GM12874 (cell line): ENCODE measurements at regions not wholly inside any gene's neighbourhood (a gene's known extent, or its start where the extent isn't known, plus 50 kb on each side); places are given as distances from the start of the nearest gene placed in this dataset.

ENCODE experiments used
- TF ChIP-seq, protein P1 (sequence below): IDR thresholded peaks from 2 replicates; pipeline ENCODE4 v1.5.1; 2011; ENCODE audit warnings: low read depth, mild to moderate bottlenecking, control low read depth, low read length, moderate library complexity; ENCODE audit not compliant: insufficient read depth

DNA sequence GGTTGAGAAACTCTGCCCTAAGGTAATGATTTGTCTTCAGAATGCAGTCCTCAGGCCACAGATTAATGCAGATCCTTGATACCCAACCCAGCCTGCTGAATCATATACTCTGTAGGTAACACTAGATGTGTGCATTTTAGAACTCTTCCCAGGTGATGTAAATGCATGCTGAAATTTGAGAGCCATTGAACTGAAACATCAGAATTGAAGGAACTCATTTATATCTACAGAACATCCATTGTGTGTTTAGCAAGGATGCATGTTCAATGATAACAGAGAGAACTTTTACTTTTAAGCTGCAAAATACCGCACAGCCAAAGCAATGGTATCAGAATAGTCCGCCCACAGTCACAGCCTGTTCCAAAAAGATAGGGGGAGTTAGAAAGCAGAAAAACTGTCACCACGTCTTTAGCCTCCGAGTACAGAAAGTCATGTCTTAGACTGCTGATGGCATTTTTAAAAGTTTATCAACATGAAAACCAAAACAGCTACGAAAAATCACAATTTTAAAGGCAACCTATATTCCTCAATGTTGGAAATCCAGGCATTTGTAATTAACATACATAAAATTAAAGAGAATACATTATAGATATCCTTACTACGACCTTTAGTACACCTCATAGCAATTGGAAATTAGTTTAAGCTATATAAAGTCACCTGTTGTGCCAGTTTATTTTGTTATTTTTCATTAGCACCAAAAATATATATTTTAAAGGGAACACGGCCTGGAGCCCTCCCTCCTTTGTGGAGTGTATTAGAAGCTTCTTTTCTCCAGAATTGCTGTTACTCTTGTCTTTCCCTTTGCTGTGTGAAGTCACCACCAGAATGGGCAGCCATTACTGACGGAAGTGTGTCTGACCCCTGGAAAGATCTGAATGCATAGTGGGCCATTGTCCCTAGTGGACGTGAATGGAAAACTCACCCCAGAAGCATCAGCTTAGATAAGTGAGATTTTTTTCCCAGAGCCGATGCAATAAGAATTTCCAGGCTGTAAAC lies 65.8 kb upstream of the PRKAR2B start:
- TF ChIP-seq, protein P1, sequence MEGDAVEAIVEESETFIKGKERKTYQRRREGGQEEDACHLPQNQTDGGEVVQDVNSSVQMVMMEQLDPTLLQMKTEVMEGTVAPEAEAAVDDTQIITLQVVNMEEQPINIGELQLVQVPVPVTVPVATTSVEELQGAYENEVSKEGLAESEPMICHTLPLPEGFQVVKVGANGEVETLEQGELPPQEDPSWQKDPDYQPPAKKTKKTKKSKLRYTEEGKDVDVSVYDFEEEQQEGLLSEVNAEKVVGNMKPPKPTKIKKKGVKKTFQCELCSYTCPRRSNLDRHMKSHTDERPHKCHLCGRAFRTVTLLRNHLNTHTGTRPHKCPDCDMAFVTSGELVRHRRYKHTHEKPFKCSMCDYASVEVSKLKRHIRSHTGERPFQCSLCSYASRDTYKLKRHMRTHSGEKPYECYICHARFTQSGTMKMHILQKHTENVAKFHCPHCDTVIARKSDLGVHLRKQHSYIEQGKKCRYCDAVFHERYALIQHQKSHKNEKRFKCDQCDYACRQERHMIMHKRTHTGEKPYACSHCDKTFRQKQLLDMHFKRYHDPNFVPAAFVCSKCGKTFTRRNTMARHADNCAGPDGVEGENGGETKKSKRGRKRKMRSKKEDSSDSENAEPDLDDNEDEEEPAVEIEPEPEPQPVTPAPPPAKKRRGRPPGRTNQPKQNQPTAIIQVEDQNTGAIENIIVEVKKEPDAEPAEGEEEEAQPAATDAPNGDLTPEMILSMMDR = no peak

DNA sequence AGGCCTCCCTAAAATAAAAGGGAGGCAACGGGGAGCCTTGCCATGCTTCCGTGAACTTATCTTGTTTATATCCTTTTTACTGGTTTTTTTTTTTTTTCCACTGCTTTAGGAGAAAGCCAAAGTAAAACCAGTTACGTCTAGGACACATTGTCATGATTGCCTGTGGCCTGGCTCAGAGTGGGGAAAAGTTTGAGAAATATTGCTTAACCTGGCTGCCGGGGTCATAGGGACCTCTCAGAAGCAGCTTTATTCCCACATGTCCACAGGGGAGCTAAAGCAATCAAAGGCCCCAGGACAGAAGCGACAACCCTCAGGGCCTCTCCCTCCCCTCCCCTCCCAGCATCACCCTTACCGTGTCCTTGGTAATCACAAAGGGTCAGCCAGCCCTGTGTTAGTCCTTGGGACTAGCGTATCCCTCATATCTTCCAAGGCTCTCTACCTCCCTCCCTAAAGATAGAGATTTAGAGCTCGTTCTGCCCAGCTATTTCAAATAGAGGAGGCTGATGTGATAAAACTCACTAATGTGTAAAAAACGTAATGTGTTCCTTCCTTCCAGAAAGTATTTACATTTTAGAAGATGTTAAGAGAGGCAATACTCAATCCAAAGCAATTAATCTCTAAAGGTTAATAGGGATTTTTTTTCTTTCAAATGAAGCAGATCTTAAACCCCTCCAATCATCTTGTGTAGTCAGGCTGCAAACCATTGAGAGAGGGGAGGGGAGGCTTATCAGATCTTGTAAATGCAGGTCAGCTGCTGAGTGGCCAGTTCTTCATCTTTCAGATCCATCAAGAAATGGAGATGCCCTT lies 64.8 kb upstream of the PRKAR2B start:
- TF ChIP-seq, protein P1 = no peak

DNA sequence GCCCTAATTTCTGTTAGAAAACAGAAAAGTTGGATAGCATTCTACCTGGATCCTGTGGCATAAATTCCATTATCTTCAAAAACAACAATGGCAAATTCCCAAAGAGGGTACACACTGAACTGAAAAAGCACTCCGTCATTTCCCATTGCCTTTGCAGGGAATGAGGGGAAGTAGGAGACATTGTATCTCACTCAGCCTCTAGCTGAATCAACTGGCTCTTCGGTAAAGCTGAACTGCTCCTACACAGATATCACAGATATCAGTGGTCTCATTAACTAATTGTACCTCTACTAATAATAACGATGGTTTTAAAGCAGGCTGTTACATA lies 64.2 kb upstream of the PRKAR2B start:
- TF ChIP-seq, protein P1 = no peak

DNA sequence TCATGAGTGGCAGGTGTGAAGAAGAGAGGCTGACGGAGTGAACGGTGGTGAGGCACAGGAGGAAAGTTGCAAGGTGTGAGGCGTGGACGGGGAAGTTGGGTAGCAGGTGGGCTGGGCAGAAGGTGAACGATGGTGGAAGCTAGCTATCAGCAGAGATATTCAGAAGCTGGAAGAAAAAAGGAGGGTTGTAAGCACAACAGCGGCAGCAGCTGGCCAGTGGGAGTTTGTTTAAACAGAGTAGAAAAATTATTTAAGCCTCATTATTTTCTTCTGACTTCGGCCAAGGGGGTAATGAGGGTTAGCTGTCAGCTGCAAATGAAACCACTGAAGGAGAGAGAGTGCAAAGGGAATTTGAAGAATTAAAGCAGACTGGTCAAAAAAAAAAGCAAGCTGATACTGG lies 62.1 kb upstream of the PRKAR2B start:
- TF ChIP-seq, protein P1 = no peak

DNA sequence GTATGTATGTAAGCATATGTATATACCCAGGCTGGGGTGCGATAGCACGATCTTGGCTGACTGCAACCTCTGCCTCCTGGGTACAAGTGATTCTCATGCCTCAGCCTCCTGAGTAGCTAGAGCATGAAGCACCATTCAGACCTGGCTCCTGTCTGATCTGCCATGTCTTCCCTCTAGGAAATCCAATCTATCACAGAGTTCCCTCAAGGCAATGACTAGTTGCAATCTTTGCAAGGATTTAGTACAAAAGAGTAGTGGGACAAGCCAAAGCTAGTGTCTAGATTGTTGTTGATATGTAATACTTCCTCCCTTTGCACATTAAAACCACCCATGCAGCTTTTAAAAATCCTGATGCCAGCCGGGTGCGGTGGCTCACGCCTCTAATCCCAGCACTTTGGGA lies 60.5 kb upstream of the PRKAR2B start:
- TF ChIP-seq, protein P1 = no peak

DNA sequence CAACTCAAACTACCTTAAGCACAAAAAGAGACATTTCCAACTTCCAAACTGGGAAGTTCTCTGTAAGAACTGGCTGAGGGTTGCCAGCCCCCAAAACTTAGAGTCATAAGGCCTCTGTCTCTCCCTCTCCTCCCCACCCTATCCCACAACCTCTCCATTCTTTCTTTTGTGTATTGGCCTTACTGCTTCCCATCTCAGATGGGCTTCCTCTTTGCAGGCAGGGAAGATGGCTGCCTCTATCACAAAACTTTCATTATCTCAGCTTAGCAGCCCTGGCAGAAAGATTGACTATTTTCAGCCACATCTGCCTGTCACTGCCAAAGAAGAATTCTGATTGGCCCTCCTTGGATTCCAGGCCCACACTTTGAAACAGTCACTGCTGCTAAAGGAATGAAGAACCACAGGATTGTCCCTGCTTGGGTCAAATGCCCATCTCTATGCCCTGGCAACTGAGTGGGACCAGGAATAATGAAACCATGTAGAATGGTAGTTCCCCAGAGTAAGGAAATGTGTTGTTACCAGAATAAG lies 58.0 kb upstream of the PRKAR2B start:
- TF ChIP-seq, protein P1 = no peak

DNA sequence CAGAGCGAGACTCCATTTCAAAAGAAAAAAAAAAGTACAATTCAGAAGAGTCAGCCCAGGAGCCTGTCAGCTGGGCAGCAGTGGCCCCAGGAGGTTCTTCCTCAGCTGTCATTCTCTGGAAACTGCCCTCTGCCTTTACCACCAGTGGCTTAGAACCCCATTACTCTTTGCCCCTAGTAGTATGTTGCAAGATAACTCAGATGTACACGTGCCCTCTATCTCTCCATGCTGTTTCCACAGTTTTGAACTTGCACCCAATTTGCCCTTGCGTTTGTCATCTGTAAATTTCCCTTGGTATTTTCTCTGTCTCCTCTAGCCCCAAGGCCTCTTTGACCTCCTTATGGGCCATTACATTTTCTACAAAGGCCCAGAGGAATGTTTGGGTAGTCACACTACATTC lies 56.7 kb upstream of the PRKAR2B start:
- TF ChIP-seq, protein P1 = no peak
